ENCODE measurements at regions not wholly inside any gene's neighbourhood (a gene's known extent, or its start where the extent isn't known, plus 50 kb on each side); places are given as distances from the start of the nearest gene placed in this dataset.

DNA sequence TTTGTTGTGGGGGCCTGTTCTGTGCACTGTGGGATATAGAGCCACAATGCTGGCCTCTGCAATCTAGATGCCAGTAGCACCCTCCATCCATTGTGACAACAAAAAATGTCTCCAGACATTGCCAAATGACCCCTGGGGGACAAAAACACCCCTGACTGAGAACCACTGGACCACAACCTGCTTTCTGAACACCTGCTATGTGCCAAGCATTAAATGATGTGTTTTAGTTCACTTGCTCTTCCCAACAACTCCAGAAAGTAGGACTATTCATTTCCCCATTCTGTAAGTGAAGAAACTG, 367.0 kb upstream of the ERCC4 start:
- no peak overlapping the region for H3K4me2 ChIP-seq (ENCODE audit: insufficient read depth, low read length)
- no peaks in the 10 kb centered on the region for H3K9me1 ChIP-seq (replicated peaks; ENCODE audit: control insufficient read depth, extremely low read depth, insufficient read depth, low read length)
- peaks cover 3% of the 10 kb centered on the region for H3K9me3 ChIP-seq (replicated peaks; ENCODE audit: control insufficient read depth, insufficient read depth, low read length)
- ChIA-PET CTCF (no interaction called here), POLR2A (no interaction called here)
- no peaks in the 10 kb centered on the region for H3K4me1 ChIP-seq (ENCODE audit: control insufficient read depth, extremely low read depth, insufficient read depth, low read length)
- no peaks in the 10 kb centered on the region for H3K79me2 ChIP-seq (ENCODE audit: control insufficient read depth, insufficient read depth, low read length)
- BruUV-seq (replicated peaks): no TSS peak
- no peak overlapping the region for H2AFZ ChIP-seq (ENCODE audit: low read depth, low read length)
- H4K20me1 ChIP-seq (replicated peaks; ENCODE audit: control insufficient read depth, extremely low read depth, insufficient read depth, low read length): no peaks in the 10 kb centered on the region
- no peak overlapping the region for H3K4me3 ChIP-seq (replicated peaks in 1 of 3; ENCODE audit: insufficient read depth in 1 of 3, low read depth in 1 of 3, low read length in 3 of 3)
- H3K9ac ChIP-seq (replicated peaks; ENCODE audit: extremely low read depth, insufficient read depth, low read length): no peak overlapping the region
- H3K36me3 ChIP-seq (ENCODE audit: control insufficient read depth in 2 of 2, extremely low read depth in 1 of 2, insufficient read depth in 2 of 2, low read length in 2 of 2): no peaks in the 10 kb centered on the region
- DNase-seq (ENCODE audit: low read depth, low spot score): no peak
- no peaks in the 10 kb centered on the region for H3K27me3 ChIP-seq (ENCODE audit: control insufficient read depth in 2 of 2, insufficient read depth in 2 of 2, low read length in 2 of 2)
- no peak overlapping the region for H3K27ac ChIP-seq (ENCODE audit: insufficient read depth, low read depth, low read length)
- dilution Hi-C loops (cut with MboI; ENCODE audit: extremely low pct_ligation_motif_present, low sequenced_read_pairs) (no loop called here), intact Hi-C loops (cut with micrococcal nuclease) (no loop called here)
- no peak for TF ChIP-seq POLR2AphosphoS5 (IDR thresholded peaks at IDR 0.05; ENCODE audit: insufficient read depth, low read depth, low read length)
- no peak for TF ChIP-seq FOS (IDR thresholded peaks at IDR 0.05; ENCODE audit: borderline replicate concordance, insufficient read depth, low read length)
- no peak for TF ChIP-seq POLR2A (IDR thresholded peaks at IDR 0.05; ENCODE audit: low read depth, low read length)
- TF ChIP-seq, protein P1, sequence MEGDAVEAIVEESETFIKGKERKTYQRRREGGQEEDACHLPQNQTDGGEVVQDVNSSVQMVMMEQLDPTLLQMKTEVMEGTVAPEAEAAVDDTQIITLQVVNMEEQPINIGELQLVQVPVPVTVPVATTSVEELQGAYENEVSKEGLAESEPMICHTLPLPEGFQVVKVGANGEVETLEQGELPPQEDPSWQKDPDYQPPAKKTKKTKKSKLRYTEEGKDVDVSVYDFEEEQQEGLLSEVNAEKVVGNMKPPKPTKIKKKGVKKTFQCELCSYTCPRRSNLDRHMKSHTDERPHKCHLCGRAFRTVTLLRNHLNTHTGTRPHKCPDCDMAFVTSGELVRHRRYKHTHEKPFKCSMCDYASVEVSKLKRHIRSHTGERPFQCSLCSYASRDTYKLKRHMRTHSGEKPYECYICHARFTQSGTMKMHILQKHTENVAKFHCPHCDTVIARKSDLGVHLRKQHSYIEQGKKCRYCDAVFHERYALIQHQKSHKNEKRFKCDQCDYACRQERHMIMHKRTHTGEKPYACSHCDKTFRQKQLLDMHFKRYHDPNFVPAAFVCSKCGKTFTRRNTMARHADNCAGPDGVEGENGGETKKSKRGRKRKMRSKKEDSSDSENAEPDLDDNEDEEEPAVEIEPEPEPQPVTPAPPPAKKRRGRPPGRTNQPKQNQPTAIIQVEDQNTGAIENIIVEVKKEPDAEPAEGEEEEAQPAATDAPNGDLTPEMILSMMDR (IDR thresholded peaks at IDR 0.05; ENCODE audit: extremely low read depth in 1 of 2, insufficient read depth in 1 of 2, low read depth in 1 of 2, low read length in 2 of 2): no peak
- no peak for TF ChIP-seq GATA2 (IDR thresholded peaks at IDR 0.05; ENCODE audit: insufficient read depth, insufficient read length, low read depth, low read length)
- no peak for TF ChIP-seq JUN (IDR thresholded peaks at IDR 0.05; ENCODE audit: borderline replicate concordance, insufficient read depth, insufficient read length, low read depth)
- no peak for TF ChIP-seq MAX (IDR thresholded peaks at IDR 0.05; ENCODE audit: insufficient read depth, insufficient read length)
- TF ChIP-seq MYC (IDR thresholded peaks at IDR 0.05; ENCODE audit: low read depth, low read length): no peak
- no peak for TF ChIP-seq EZH2 (IDR thresholded peaks at IDR 0.05; ENCODE audit: borderline replicate concordance, low read depth, low read length, severe bottlenecking)
- no peak for FAIRE-seq

All from endothelial cell of umbilical vein (primary cell).